ENCODE measurements at regions not wholly inside any gene's neighbourhood (a gene's known extent, or its start where the extent isn't known, plus 50 kb on each side); places are given as distances from the start of the nearest gene placed in this dataset.

DNA sequence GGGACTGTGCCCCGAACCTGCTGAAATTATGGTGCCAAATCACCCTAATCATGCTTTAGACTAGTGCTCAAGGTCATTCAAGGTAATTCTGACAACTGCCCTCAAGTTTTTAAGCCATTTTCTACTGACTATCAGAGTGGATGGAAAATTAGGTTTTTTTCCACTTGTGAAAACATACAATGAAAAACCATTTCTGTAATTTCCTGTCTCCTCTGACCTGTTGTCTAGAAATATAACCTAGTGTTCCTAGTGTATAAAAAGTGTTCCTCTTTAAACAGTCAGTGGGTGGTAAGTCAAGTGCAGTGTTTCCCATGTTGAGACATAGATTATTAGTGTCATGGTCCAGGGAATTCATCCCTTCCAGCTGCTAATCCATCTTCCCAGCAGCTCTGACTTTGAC is 232.8 kb upstream of the UMPS start:
- Histone ChIP-seq H3K27me3 (ENCODE audit: insufficient read depth, low read depth) (no peaks in the 10 kb centered on the region), H3K27ac (no peak overlapping the region), H3K36me3 (ENCODE audit: insufficient read depth) (no peaks in the 10 kb centered on the region), H4K20me1 (ENCODE audit: insufficient read depth) (no peaks in the 10 kb centered on the region), H3K79me2 (ENCODE audit: insufficient read depth, low read depth) (no peaks in the 10 kb centered on the region), H3K4me3 (IDR thresholded peaks at IDR 0.05; ENCODE audit: insufficient read depth, low read depth, low read length) (no peak overlapping the region), H2AFZ (ENCODE audit: low read depth) (no peak overlapping the region), H3K9ac (no peak overlapping the region), H3K4me2 (no peak overlapping the region), H3K4me1 (ENCODE audit: low read depth, poor library complexity, severe bottlenecking) (no peaks in the 10 kb centered on the region)
- TF ChIP-seq, protein P1, sequence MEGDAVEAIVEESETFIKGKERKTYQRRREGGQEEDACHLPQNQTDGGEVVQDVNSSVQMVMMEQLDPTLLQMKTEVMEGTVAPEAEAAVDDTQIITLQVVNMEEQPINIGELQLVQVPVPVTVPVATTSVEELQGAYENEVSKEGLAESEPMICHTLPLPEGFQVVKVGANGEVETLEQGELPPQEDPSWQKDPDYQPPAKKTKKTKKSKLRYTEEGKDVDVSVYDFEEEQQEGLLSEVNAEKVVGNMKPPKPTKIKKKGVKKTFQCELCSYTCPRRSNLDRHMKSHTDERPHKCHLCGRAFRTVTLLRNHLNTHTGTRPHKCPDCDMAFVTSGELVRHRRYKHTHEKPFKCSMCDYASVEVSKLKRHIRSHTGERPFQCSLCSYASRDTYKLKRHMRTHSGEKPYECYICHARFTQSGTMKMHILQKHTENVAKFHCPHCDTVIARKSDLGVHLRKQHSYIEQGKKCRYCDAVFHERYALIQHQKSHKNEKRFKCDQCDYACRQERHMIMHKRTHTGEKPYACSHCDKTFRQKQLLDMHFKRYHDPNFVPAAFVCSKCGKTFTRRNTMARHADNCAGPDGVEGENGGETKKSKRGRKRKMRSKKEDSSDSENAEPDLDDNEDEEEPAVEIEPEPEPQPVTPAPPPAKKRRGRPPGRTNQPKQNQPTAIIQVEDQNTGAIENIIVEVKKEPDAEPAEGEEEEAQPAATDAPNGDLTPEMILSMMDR (conservative IDR thresholded peaks at IDR 0.05; ENCODE audit: low read depth, low read length) = no peak

- Histone ChIP-seq H3K4me2 (no peak overlapping the region), H3K4me3 (IDR thresholded peaks at IDR 0.05; ENCODE audit: insufficient read depth, low read depth, low read length) (no peak overlapping the region), H3K27ac (no peak overlapping the region), H4K20me1 (ENCODE audit: insufficient read depth) (no peaks in the 10 kb centered on the region), H3K9ac (no peak overlapping the region), H2AFZ (ENCODE audit: low read depth) (no peak overlapping the region), H3K79me2 (ENCODE audit: insufficient read depth, low read depth) (no peaks in the 10 kb centered on the region), H3K27me3 (ENCODE audit: insufficient read depth, low read depth) (no peaks in the 10 kb centered on the region), H3K4me1 (ENCODE audit: low read depth, poor library complexity, severe bottlenecking) (no peaks in the 10 kb centered on the region), H3K36me3 (ENCODE audit: insufficient read depth) (no peaks in the 10 kb centered on the region)
- TF ChIP-seq, protein P1 (conservative IDR thresholded peaks at IDR 0.05; ENCODE audit: low read depth, low read length) = no peak
Measured at GRCh38 chr3:124498891-124499290, 231.4 kb upstream of the UMPS start.

DNA sequence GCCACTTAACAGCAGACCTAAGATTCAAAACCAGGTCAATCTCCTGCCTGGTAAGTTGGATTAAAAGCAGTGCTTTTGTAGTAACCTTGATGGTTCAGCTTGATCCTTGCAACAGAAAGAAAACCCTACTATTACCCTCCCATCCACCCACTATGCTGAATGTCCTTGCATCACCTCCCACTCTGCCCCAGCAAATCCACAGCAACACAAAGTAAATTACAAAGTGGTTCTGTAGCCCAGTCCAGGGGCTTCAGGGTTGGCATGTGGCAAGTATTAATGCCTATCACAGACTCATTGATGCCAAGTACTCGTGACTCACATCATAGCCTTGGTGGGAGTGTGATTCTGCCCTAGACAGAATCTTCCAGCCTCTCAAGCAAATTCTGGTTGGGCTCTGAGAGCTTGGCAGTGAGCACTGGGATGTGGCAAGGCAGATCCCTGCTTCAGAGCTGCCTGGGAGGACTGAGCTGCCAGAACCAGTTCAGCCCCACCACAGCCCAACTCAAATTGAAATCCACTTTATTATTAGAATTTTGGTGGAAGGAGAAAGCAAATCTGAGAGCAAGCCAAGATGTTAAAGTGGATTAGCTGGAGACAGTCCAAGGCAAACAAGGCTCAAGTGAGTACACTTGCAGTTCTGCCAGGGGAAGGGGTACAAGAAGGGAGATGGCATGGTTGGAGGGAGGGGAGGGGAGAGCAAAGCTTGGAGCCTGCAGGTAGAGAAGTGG is 225.8 kb upstream of the UMPS start:
- Histone ChIP-seq H3K4me1 (ENCODE audit: low read depth, poor library complexity, severe bottlenecking) (no peaks in the 10 kb centered on the region), H3K27me3 (ENCODE audit: insufficient read depth, low read depth) (no peaks in the 10 kb centered on the region), H3K27ac (no peak overlapping the region), H3K4me3 (IDR thresholded peaks at IDR 0.05; ENCODE audit: insufficient read depth, low read depth, low read length) (no peak overlapping the region), H3K9ac (no peak overlapping the region), H3K36me3 (ENCODE audit: insufficient read depth) (no peaks in the 10 kb centered on the region), H3K4me2 (no peak overlapping the region), H2AFZ (ENCODE audit: low read depth) (no peak overlapping the region), H4K20me1 (ENCODE audit: insufficient read depth) (no peaks in the 10 kb centered on the region), H3K79me2 (ENCODE audit: insufficient read depth, low read depth) (no peaks in the 10 kb centered on the region)
- TF ChIP-seq, protein P1 (conservative IDR thresholded peaks at IDR 0.05; ENCODE audit: low read depth, low read length) = no peak

DNA sequence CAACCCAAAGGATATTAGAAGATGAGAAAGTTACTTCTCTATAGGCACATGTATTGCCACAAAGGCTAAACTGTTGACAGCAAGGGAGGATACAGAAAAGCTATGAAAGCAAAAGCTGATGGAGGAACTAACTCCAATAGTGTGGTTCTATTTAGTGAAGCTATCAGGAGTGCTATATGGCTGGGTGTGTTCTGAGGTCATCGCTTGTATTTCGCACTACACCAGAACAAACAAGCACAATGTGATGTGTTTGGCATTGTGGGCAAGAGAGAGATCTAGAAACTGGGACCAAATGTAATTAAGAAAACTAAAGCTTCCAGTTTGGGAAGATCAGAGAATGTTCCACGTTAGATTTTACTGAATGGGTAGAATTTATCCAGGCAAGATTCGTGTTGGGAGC is 220.4 kb upstream of the UMPS start:
- H2AFZ ChIP-seq (ENCODE audit: low read depth) = no peak overlapping the region
- no peak overlapping the region for H3K9ac ChIP-seq
- no peak overlapping the region for H3K27ac ChIP-seq
- no peak overlapping the region for H3K4me3 ChIP-seq (IDR thresholded peaks at IDR 0.05; ENCODE audit: insufficient read depth, low read depth, low read length)
- TF ChIP-seq, protein P1 (conservative IDR thresholded peaks at IDR 0.05; ENCODE audit: low read depth, low read length) = no peak
- no peaks in the 10 kb centered on the region for H3K4me1 ChIP-seq (ENCODE audit: low read depth, poor library complexity, severe bottlenecking)
- H3K36me3 ChIP-seq (ENCODE audit: insufficient read depth) = no peaks in the 10 kb centered on the region
- no peaks in the 10 kb centered on the region for H4K20me1 ChIP-seq (ENCODE audit: insufficient read depth)
- no peaks in the 10 kb centered on the region for H3K79me2 ChIP-seq (ENCODE audit: insufficient read depth, low read depth)
- H3K4me2 ChIP-seq = no peak overlapping the region
- H3K27me3 ChIP-seq (ENCODE audit: insufficient read depth, low read depth) = no peaks in the 10 kb centered on the region

Data from KMS-11 (cell line).